Thyroid gland (tissue), 4 donors: ENCODE measurements at regions not wholly inside any gene's neighbourhood (a gene's known extent, or its start where the extent isn't known, plus 50 kb on each side); places are given as distances from the start of the nearest gene placed in this dataset.

Experiments used
- CTCF ChIP-seq, 6 experiments: fragments of 200-600 bp in 3 of 6; fragments of 450-650 bp in 3 of 6; sonication (generic) in 3 of 6; IDR thresholded peaks; one replicate each; pipeline ENCODE4 v1.5.1; 2016 to 2019; ENCODE audit warnings: antibody characterized with exemption in 6 of 6, mild to moderate bottlenecking in 2 of 6, inconsistent platforms in 1 of 6, moderate library complexity in 1 of 6
- POLR2A ChIP-seq, 2 donors: fragments of 450-650 bp; IDR thresholded peaks; one replicate each; pipeline ENCODE4 v1.6.1; 2017; ENCODE audit warnings: antibody characterized with exemption in 2 of 2, mild to moderate bottlenecking in 2 of 2, moderate library complexity in 1 of 2

GRCh38 chr2:78061301-78061700, 539.1 kb upstream of the LRRTM4 start:
- TF ChIP-seq CTCF (IDR thresholded peaks at IDR 0.05) (no peak), POLR2A (IDR thresholded peaks at IDR 0.05) (no peak)
